ENCODE measurements at regions not wholly inside any gene's neighbourhood (a gene's known extent, or its start where the extent isn't known, plus 50 kb on each side); places are given as distances from the start of the nearest gene placed in this dataset.

- TF ChIP-seq CTCF (IDR thresholded peaks at IDR 0.05) (no peak), POLR2A (IDR thresholded peaks at IDR 0.05) (no peak), EP300 (IDR thresholded peaks at IDR 0.05) (no peak), POLR2AphosphoS5 (IDR thresholded peaks at IDR 0.05) (no peak)
Observed at GRCh38 chr4:127347936-127348335, 284.8 kb upstream of the INTU start.
